GDM1 (cell line): ENCODE measurements at regions not wholly inside any gene's neighbourhood (a gene's known extent, or its start where the extent isn't known, plus 50 kb on each side); places are given as distances from the start of the nearest gene placed in this dataset.
"Not testable (repeated sequence)": the region's sequence is repeated elsewhere in the genome, so short reads cannot be mapped to it uniquely, and the experiment has no call there.

Experiments used
- DNase-seq: peaks from one replicate; lab custom pipeline; 2025; lab: John Stamatoyannopoulos, UW

DNA sequence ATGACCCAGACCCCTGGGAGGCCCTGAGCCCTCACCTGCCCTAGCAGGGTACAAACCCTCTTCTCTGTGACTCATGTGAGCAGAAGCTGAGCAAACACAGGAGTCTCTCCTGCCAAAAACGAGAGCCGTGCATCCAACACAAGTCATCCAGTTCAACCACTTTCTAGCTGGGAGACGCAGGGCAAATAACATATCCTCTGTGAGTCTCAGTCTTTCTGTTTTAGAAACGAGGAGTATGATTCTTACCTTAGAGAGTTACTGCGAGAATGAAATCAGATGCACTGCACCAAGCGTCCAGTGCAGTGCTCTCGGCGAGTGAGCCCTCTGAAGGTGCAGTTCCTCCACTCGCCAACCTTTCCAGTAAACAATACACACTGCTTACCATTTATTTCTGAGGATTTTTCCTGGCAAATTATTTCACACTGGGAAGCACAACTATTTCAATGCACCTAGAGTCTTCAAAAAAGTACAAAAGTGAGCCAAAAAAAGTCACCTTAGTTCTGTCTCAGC, 331.8 kb upstream of the MYT1L start:
- no peak for DNase-seq

DNA sequence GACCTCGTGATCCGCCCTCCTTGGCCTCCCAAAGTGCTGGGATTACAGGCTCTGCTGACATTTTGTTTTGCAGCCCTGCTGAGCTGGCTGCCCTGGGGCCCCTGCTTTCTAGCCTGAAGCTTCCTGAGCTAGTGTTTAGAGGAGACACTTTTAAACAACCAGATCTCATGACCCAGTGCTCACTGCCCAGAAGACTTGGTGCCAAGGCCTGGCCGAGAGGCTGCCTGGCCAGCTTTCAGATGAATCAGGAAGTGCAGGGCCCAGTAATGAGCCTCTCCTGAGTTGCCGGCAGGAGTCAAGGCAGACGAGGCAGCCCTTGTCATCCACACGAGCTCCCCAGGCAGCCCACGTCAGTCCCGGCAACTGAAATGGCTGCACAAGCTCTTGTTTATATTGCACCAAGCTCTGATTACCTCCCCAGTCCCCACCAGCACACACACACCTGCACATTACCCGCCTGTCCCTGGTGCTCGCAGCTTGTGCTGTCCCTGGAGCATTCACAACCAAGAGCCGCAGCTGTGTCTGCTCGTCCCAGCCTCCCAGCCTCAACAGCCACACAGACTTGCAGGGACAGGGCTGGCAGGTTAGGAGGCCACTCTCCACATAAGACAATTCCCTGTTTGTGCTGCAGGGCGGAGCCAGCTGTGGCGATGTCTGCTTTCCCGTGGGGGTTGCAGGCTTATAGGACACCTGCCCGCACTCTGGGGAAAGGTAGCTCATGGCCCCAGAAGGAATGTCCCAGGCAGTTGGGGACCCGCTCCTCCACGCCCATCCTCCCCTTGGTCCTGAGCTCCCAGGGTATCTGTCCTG, 331.2 kb upstream of the MYT1L start:
- DNase-seq, result no peak

DNA sequence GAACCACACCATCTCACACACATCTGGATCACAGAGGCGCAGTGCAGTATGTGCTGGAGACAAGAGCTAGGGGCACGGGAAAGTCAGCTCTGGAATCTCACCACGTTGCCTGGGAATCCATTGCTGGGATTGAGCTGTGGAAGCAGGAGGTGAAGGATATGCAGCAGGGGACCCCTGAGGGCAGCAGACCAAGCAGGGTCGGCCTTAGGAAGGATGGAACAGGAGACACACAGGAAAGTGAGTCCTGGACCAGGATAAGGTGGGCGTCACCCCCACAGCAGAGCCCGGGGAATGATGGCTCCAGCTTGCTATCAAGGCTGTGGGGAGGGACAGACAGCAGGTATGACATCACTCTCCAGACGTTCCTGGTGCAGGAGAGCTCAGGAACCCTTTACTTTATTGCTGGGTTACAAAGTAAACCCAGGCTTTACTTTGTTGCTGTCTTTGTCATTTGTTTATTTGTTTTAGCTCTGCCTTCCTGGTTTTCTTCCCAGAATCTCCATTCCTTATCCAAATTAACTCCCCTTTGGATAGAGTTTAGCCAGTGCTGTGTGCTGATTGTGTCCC, 329.8 kb upstream of the MYT1L start:
- no peak for DNase-seq

DNA sequence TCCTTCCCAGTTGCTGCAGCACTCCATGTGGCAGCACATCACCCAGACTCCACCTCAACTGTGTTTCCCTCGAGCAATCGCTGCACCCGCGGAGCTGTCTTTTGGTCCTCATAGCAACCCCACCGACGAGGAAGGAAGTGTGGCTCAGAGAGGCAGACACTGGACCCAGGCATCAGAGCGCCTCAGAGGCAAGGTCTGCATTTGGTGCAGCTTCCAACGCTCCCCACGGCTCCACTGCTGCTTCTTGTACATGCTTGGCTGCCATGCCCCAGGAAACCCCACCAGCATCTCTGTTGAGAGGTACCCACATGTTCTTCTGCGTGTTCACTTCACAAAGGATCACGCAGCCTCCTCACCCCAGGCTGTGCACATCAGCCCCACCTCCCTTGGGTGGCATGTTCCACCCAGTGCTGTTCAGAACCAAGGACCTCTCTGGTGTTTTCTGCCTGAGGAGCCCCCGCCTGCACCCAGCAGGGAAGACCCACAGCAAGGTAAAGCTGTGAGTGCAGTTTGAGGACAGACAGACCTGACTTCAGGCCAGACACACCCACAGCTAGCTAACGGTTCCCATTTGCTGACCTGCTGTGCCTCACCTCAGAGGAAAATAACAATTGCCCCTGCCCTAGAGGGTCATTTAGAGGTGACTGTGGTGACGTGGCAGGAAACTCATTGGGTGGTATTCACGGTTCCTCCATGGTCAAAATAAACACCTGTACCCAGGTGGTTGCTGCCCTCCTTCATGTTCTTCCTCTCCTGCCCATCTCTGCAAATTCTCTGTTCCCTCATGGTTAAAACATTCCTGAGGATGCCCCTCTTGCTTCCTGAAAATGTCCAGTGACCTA, 326.3 kb upstream of the MYT1L start:
- no peak for DNase-seq

DNA sequence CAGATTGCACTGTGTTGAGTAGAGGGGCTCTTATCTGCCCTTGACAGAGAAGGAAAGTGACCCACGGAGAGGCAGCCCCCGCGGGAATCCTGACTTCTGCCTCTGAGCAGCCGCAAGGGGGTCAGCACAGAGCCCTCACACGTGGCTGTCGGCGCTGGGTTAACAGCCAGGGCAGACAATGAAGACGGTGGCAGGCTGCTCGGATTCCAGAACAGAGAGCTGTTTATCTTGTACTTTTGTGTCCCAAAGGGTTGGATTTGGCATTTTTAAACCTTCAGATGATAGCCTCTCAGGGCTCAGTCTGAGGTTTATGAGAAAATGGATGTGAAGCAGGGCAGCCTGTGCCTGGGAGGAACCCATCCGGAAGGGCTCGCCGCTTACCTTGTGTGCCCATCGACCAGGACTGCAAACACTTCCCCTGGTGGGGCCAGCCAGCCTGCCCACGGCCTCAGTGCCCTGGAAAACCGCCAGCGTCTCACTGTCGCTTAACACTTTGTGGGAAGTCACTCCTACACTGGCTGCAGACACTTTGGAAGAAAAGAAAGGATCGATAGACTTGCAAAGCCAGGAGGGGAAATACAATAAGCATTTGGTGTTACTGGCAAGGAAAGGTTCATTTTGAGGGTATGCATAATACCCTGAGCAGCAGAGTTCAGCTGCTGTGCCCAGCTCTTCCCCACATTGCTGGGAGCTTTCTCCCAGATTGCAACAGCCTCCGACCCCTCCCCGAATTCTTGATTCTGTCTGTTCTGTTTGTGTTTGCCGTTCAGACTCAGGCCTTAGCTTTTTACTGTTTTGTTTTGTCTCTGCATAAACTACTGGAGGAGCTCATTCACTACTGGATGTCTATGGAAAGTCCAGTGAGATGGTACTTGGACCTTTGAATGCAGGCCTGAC, 325.3 kb upstream of the MYT1L start:
- no peak for DNase-seq

DNA sequence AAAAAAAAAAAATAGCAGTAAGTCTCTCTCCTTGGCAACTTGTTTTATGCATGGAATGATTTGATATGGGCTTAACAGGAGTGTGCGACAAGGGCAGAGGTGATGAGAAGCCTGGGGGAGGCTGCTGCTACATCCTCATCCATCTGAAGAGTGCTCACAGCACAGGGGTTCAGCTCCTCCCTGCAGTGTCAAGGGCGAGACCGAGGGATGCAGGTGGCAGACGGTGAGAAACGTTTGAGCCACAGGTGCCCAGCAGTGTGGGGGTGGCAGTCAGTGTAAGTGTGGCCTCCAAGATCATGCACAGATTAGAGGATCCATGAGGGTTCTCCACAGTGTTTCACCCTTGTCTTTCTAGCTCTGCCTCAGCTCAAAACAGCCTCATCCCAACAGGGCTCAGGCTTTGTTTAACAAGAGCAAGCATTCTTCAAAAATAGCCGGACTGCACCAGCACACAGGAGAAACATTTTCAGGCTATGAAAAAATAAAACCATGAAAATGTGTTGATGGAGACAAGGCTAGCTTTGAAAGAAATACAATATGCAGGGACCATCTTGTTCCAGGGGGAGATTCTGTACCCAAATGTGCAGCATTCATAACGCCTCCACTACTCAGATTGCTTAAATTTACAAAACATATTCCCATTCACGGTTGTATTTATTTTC, 324.5 kb upstream of the MYT1L start:
- DNase-seq, result no peak

DNA sequence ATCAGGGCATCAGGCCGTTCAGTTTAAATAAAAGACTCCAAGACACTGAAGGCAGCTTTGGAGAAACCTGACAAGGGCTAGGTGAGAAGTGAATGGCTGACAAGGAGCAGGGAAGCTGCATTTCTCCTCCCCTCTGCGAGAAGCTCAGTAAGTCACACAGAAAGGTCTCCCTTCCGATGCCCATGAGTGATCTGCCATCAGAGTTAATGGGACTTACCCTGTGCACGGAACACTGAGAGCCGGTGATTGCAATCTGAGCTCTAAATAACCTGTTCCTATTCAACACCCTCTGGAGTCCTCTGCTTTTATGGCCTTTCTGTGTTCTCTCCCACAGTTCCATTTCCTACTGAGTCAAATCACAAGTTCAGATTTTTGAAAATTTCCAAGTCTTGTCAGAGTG, 322.2 kb upstream of the MYT1L start:
- DNase-seq, result no peak

DNA sequence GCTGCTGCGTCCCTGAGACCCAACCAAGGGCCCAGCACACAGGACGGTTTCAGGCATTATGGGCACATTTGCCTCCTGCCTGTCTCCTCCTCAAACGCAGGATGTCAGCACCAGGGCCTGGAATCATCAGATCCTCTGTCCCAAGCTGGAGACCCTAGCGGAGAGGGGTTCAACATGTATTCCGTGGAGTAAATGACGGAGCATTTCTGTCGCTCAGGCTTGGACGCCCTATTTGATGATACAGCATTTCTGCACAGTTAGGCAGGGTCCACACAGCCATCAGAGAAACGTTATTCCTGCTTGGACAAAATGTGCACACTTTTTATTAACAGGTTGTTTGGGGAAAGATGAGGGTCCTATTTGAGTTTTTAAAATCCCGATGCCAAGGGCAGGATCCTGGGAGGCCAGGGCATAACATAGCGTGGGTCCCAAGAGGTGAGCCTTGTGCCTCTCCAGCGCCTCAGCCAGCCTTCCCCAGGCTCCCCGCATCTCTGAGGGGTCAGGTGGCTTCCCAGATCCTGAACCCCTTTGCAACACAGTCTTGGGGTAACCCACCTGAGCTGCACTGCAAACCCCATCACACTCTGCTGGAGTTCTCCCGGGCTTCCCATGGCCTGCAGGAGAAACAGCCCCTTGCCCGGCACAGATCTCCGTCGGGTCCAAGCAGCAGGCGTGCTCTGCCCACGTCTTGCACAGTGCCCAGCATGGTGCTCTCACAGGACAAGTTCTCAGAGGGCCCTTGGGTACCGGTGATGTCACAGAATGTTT, 319.7 kb upstream of the MYT1L start:
- DNase-seq, result no peak

DNA sequence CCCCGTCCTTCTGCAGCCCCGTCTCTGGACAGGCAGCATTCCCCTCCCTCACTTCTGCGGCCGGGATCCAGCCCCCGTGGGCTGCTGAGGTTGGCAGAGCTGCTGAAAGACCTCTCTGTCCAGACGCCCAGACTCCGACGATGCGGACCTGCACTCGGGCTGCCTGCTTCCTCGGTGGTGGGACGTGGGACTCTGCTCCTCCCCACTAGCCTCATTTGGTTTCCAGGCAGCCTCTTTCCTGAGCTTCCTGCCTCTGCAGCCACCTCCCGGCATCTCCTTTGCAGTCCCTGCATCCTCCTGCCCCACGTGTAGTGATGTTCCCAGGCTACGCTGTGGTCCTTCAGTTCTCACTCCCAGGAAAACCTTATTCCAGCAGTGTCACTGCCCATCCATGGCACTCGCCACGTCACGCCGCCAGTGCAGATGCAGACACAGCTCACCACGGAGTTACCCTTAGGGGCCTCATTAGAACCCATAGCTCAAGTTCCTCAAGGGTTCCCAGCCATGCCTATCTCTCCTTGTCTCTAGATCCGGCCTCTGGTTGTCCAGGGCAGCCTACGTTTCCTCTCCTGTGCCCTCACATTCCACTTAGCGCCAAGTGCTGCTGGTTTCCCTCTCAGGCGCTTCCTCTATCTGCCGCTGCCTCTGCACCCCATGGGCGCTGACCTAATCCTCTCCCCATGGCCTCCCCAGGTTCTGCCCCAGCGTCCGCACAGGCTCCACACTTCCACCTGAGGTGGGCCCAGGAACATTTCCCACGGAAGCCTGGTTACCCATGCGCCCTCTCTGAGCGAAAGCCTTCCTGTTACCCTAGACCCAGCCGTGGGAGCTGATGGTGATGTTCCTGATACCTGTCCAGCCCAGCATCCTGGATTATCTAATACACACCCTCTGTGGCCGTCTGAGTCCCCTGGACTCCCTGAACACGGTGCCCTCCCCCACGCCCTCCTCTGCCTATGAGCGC, 318.3 kb upstream of the MYT1L start:
- DNase-seq, result no peak

DNA sequence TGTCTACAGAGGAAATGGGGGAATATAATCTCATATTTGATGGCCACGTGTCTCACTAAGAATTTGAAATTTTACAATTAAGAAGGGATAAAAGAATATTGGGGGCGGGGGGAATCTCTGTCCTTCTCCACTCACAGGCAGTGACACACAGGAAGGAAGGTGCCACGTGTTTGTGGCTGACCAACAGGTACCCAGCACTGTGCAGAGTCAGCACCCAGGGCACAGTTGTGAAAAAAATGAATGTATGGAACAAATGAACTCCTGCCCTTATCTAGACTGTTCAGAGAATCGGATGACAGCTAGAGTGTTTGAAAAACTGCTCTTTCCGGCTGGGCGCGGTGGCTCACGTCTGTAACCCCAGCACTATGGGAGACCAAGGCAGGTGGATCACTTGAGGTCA, 317.0 kb upstream of the MYT1L start:
- DNase-seq, result no peak

DNA sequence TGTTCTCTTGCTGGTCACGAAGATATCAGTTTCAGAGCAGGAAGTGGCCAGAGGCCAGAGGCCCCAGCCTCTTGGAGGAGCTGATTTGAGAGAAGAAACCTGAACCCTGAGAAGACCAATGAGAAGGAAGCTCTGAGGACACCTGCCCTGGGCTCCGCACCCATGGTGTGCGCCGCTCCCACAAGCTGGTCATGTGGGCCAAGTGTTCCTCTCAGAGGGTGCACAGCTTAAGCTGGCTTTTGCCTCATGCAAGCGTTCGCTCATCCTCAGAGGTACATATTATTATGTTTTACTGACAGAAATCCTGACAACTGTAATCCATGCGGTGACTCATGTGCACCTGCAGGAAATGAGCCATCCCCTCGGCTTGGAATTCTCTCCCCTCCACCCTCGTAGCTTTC, 316.1 kb upstream of the MYT1L start:
- DNase-seq, result no peak

DNA sequence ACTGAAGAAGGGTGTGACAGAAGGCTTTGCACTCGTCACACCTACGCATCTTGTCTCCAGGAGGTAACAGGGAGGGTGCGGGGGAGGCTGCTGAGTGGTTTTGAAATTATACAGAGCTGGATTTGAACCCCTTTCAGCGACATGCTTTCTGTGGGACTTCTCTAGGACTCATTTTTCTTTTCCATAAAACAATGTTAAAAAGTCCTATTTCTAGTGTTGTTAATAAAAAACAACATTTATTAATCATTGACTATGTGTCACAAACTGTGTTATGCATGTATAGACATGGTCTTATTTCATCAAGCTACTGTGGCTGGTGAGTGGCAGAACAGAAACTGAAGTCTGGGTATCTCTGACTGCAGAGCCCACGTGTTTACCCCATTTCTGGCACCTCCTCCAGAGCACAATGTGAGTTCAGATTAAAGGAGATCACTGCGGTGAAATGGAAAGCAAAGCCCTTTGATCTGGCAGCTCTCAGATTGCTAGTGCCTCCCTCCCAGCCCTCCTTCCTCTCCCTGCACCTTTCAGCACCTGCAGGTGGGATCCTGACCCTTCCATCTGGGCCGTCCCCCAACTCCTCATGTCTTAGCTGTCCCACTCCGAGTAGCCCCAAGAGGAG, 315.5 kb upstream of the MYT1L start:
- DNase-seq, result no peak

DNA sequence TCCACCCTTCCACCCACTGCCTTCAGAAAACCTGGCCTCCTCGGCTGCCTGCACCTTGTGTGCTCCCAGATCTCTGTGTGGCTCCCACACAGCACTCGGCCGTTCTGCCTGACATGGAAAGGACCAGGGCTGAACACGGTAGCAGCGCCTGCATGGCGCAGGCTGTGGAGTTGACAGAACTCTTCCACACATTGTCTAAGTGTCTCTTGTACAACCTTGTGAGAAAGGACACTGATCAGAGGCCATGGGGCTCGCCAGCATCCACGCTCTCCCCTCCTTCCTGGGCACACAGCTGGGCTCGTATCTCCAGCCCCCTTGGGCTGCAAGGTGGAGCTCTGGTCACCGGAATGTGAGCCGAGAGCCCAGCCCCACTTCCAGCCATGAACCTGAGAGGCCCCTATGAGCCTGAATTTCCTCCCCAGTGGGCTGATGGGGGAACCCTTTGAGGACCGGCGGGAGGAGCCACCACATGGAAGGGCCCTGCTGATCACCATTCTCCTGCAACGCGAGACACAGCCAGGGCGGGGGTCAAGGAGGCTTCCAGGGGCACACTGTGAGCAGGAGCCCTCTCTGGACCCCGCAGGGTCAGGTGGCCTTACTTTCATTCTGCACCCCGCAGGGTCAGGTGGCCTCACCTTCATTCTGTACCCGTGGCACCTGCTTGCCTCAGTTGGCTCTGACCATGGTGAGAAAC, 314.2 kb upstream of the MYT1L start:
- no peak for DNase-seq

DNA sequence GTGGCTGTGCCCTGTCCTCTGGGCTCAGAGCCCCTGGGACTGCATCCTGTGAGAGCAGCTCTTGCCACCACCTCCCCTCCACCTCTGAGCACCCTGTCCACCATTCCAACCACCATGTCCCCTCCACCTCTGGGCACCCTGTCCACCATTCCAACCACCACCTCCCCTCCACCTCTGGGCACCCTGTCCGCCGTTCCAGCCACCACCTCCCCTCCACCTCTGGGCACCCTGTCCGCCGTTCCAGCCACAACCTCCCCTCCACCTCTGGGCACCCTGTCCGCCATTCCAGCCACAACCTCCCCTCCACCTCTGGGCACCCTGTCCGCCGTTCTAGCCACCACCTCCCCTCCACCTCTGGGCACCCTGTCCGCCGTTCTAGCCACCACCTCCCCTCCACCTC, 313.7 kb upstream of the MYT1L start:
- DNase-seq, result not testable (repeated sequence)

DNA sequence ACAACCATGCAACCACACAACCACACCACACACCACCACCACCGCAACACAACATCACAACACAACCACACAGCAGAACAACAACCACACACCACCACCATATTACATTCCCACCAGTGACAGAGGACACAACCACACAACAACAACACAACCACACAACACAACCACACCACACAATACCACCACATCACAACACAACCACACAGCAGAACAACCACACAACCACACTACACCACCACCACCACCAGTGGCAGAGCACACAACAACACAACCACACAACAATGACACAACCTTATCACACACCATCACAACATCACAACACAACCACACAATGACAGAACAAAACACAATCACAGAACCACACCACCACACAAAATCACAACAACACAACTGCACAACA, 313.0 kb upstream of the MYT1L start:
- DNase-seq, result no peak

DNA sequence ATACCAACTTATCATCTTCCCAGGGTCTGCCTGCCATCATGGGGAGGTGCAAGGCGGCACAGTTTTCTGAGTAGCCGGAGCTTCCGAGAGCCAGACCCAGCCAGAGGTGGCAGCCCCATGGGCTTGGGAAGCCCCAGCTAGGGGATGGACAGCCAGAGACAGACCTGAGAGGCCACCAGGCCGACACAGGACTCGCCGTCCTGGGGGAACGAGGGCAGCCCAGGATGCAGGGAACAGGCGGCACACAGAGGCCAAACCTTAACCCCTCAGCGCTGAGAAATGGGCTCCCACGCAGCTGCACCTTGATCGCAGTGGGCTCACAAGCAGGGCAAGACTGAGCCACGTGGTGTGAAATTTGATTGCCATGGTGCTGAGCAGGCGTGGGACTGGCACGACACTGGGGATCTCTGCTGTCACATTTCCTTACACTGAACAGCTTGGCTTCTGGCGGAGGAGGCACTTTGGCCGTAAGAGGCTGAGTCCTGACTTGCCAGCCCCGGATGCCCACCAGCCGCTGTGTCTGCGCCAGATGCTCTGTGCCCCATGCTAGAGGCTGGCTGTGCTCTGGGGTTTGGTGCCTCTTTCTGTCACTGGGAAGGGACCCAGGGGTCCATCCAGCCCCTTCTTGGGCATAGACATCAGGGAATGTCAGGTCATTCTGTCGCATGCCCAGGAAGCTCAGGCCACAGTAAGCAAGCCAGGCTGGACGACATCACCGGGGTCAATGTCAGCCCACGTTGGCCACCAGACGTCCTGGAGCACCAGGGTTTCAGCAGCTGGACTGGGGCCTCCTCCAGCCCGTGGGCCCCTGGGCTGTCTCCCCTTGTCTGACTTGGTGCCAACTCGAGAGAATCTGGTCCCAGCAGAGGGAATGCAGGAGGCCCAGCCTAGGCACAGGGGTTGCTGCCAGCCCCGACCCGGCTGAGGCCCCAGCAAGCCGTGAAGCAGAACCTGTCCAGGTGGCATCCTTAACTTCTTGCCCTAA, 312.1 kb upstream of the MYT1L start:
- no peak for DNase-seq
